SKM-1 (cell line): ENCODE measurements at regions not wholly inside any gene's neighbourhood (a gene's known extent, or its start where the extent isn't known, plus 50 kb on each side); places are given as distances from the start of the nearest gene placed in this dataset.

Experiments
- DNase-seq: peaks from one replicate; lab custom pipeline; 2025; ENCODE audit not compliant: unreplicated experiment; lab: John Stamatoyannopoulos, UW

DNA sequence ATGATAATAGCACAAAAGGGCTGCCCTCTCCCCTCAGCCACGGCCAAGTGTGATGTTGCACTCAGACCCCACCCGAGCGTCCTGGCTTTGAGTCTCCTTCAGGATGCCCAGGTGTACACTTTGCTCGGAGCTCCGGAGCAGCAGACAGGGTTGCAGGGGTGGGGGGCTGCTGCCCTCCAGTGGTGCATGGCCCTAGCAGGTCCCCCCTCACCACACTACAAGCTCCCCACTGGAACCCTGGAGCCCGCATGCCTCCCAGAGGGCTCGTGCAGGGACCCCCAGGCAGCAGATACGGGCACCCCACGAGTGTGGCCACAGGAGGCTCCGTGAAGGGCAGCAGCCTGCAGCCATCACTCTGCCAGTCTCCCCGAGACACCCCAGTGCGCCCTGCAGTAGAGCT is 69.9 kb upstream of the C14orf180 start:
- no peak for DNase-seq

DNA sequence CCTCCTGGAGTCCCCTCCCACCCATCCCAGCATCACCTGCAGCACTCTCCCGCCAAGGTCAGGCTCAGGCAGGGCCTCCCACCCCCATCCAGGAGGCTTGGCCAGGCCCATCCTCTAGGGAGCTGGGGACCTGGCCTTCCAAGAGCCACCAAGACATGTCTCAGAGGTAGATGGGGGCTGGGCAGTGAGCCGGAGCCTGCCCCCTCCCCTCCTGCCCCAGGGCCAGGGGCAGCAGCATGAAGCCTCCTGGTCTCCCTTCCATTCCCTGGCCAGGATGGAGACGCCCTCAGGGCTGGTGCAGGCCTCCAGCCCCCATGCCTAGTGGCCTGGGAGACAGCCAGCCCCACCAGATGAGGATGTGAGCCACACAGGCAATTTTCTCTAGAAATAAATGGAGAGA is 69.3 kb upstream of the C14orf180 start:
- no peak for DNase-seq

DNA sequence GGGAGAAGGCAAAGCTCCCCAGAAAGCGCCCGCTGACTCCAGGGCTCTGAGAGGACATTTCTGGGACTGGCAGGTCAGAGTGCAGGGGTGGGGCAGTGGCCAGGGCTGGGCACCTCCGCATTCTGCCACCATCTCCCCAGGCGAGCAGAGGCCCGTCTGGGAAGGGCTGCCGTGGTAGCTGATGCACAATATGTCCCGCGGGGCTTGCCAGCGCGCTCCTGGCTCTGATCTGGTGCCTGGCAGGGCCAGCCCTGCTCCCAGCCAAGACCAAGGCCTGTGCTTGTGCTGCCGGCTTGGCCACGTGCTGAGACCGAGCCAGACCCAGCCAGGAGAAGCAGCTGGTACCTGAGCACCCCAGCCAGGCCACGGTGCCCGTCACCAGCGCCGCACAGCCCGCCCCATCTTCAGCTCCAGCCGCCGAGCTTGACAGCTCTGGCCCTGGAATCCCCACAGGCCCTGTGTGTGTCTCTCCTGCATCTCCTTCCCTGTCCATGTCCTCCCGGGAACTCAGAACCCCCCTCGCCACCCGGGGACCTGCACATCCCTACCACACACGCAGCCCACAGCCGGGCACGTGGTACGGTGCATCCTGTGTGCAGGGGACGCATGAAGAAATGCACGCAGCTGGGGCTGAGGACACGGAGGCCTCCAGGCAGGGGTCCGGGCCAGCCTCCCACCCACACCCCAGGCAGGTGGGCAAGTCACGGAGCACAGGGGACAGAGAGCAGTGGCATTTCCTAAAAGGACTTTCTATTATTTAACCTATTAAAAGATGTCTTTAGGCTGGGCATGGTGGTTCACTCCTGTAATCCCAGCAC is 68.6 kb upstream of the C14orf180 start:
- no peak for DNase-seq

DNA sequence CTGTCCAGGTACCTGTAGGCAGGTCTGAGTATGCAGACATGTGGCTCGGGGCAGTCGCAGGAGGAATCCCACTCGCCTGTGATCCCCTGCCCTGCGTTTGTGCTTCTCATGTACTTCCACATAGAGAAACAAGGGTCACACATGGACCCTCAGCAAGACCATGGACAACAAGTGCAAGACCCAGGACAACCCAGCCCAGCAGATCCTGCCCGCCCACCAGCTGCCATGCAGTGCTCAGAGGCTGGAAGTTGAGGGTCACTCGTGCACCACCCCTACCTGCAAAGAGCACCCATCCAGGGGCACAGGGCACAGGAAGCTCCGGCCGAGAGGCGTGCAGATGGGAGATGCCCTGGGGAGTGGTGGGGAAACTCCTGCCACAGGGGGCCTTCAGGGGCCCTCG is 67.5 kb upstream of the C14orf180 start:
- no peak for DNase-seq

GRCh38 chr14:104512771-104513640 is 66.6 kb upstream of the C14orf180 start:
- no peak for DNase-seq

- no peak for DNase-seq
Observed at GRCh38 chr14:104513641-104514046, 65.9 kb upstream of the C14orf180 start.

- no peak for DNase-seq
Observed at GRCh38 chr14:104514156-104514848, 65.3 kb upstream of the C14orf180 start.

DNA sequence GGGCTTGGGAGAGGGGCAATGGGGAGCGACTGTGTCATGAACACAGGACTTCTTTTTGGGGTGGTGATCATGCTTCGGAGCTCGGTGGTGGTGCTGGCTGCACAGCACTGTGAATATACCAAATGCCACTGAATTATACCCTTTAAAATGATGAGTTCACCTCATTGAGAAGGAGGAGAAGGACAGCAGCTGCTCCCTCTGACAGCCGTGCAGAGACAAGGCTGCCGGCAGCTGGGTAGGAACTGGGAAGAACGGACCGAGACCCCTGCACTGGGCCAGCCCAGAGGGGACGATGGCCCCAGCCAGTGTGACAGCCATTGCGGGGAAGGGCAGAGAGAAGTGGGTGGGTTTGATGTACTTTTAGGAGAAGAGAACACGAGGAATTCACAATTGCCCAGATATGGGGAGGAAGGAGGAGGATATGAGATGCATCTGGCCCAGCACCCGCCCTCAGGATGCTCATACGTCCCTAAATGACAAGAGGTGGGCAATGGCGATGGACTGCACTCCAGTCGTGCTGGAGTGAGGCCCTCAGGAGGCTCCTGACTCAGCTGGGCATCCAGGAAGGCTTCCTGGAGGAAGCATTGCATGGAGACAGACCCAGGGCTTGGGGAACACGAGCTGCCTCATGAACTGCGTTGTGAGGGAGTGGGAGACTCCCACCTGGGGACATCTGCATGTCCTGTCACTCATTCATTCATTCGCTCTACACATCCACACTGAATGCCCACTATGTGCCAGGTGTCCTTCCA is 64.3 kb upstream of the C14orf180 start:
- no peak for DNase-seq

DNA sequence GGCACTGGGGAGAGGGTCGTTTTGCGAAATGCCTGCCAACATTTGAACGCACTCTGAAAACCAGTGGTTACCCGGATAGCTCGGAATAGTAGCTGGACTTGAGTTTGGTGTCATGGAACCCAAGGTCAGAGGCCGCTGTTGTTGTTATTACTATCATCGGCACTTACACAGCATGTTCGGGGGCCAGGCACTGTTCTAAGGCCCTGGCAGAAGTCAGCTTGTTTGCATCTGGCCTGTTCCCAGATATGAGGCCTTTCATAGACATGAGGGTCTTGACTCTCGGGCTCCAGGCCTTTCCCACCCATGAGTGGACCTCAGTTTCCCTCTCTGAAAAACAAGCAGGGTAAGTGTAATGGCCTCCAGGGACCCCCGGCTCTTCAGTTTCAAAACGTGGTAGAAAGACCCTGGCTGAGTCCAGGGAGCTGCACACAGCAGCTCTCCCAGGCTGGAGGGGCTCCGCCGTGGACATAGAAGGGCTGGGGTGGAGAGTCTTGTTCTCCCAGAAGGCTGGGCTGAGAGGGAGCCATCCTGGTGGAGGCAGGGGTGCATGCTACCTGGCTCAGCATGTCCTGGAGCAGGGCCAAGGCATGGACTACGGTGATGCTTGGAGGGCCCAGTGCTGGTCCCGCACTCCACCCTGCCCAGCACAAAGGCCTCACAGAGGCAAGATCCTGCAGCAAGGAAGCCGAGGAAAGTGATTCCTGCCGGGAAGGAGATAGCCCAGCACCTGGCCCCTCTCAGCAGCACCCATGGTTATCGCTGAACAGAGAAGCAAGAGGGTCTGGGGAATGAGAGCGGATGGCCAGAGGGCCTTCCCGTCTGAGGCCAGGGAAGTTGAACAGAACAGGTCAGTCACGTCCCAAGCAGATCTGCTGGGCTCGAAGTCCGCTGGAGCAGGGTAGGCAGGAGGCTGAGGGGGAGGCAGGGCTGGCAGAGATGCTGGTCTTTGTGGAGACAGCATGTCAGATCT is 63.5 kb upstream of the C14orf180 start:
- DNase-seq, result no peak

DNA sequence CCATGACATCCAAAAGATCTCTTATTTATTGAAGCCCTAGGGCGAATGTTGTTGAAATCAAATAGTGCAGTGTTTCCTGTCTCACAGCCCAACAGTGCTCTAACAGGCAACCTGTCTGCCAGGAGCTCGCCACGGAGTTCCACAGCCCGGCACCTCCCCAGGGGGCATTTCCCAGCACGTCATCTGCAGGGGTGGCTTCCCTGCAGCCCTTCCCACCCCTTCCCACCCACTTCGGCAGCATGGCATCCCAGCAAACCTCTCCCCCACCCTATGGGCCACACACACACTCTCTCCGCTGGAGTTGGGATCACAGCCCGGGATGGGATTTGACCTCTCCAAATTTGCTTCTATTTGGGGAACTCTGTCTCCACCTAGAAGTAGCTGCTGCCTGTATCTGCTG is 62.7 kb upstream of the C14orf180 start:
- no peak for DNase-seq

DNA sequence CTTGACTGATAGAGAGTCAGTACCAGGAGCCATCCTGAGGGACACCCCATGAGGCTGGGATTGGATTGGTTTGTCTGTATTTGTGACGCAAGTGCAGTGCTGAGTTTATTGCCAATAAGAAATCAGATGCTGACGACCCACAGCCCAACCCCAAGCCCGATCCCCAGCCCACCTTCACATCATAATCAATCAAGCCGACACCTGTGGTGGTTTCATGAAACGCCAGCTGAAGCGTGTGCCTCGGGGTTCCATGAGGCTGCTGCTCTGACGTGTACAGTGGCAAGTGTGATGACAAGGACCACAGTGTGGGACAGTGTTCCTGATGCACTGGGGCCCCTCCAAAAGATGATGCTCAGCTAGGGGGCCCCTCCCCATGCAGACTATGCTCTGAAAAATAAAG is 62.1 kb upstream of the C14orf180 start:
- DNase-seq, result no peak

GRCh38 chr14:104517867-104518266 is 61.7 kb upstream of the C14orf180 start:
- DNase-seq, result no peak

DNA sequence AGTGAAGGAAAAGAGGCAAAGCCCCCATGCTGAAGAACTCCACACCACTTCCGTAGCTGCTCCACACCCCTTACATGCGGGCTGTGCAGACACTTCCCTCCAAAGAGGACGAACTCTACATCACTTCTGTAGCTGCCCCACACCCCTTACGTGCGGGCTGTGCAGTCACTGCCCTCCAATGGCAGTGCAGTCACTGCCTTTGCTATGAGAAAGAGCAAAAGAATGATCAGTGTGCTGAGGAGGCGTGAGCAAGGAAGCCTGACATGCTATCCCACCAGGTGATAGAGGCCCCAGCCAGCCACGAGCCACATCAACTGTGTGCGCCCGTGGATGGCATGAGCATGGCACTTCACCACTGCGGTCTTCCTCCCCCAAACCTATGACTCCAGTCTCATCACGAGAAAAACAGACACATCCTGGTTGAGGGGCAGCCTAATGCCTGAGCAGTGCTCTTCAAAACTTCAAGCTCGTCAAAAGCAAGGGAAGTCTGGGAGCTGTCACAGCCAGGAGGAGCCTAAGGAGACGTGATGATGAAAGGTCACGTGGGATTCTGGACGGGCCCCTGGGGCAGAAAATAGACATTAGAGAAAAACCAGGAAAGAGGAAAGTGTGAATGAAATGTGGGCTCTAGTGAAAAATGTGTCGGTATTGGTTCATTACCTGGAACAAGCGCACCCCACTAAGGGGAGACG is 60.8 kb upstream of the C14orf180 start:
- DNase-seq, result no peak

- no peak for DNase-seq
Observed at GRCh38 chr14:104519721-104520120, 59.8 kb upstream of the C14orf180 start.

- DNase-seq, result no peak
Observed at GRCh38 chr14:104520620-104521410, 58.7 kb upstream of the C14orf180 start.

DNA sequence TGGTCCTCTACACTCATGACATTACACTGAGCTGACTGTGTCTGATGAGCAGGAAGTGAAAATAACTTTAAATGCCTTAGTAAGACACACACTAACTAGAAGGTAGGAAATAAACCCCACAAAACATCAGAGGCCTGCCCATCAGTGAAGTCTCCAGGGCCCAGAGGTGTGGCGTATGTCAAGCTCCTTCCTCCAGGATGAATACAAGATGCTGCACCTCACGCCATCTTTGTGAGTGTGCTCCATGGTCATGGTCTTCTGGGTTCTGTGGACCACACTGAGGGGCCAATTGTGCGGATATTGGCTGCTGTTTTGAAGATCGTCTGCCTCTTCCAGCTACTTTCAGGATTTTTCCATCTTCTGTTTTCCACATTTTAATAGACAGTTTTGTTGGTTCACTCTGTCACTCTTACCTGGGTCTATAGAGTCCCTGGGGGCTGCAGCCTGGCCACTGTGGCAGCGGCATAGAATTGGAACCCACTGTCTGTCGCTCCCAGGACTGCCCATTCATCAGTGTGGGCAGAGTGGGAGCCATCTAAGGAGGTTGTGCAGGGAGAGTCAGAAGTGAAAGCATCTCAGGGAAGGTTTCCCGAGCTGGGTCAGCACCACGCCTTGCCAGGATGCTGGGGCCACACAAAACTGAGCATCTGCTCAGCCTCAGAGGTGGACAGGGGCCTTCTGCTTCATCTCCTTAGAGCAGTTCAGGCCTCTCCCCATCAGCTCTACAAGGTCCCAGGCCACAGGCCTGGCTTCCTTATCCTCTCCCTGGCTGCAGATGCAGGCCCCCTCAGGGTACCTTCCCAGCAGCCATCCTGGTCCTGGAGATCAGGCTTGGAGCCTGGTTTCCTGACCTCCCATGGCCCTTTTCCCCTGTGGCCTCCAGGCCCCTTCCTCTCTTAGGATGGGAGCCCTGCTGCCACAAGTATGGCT is 57.5 kb upstream of the C14orf180 start:
- DNase-seq, result no peak

- no peak for DNase-seq
Observed at GRCh38 chr14:104522926-104523545, 56.5 kb upstream of the C14orf180 start.
